Mammary epithelial cell (primary cell): ENCODE measurements at regions not wholly inside any gene's neighbourhood (a gene's known extent, or its start where the extent isn't known, plus 50 kb on each side); places are given as distances from the start of the nearest gene placed in this dataset.

ENCODE experiments used
- CTCF ChIP-seq, 2 donors: IDR thresholded peaks in 1 of 2; conservative IDR thresholded peaks in 1 of 2; 2 replicates each; pipeline ENCODE4 v1.5.1; 2011 to 2012; ENCODE audit warnings: inconsistent platforms in 2 of 2, low read length in 2 of 2, mild to moderate bottlenecking in 2 of 2, control low read depth in 1 of 2, low read depth in 1 of 2; ENCODE audit not compliant: insufficient read depth in 1 of 2; ENCODE audit errors: extremely low read depth in 1 of 2
- EZH2 ChIP-seq: IDR thresholded peaks from 2 replicates; pipeline ENCODE4 v1.6.1; 2012; ENCODE audit warnings: low read length, inconsistent platforms, borderline replicate concordance

- TF ChIP-seq CTCF (conservative IDR thresholded peaks at IDR 0.05 in 1 of 2, IDR thresholded peaks at IDR 0.05 in 1 of 2; ENCODE audit: extremely low read depth in 1 of 2, insufficient read depth in 1 of 2, low read depth in 1 of 2, low read length in 2 of 2) (no peak), EZH2 (no peak)
Observed at GRCh38 chr4:164488114-164488513, 265.8 kb upstream of the SMIM31 start.
